H9 (cell line): ENCODE measurements at regions not wholly inside any gene's neighbourhood (a gene's known extent, or its start where the extent isn't known, plus 50 kb on each side); places are given as distances from the start of the nearest gene placed in this dataset.

ENCODE experiments used
- DNase-seq: peaks from one replicate; pipeline ENCODE4 v3.0.0-alpha.2; 2017
- H2AFZ ChIP-seq: one replicate; pipeline ENCODE4 v1.6.1; 2013; ENCODE audit warnings: mild to moderate bottlenecking, low read length, control low read depth, moderate library complexity
- H2AK5ac ChIP-seq: 2 replicates; pipeline ENCODE4 v1.6.1; 2013; ENCODE audit warnings: low read length, control low read depth, mixed read lengths; ENCODE audit not compliant: insufficient read length
- H2BK120ac ChIP-seq: one replicate; pipeline ENCODE4 v1.6.1; 2013; ENCODE audit warnings: low read depth, mild to moderate bottlenecking, low read length, control low read depth, inconsistent platforms; ENCODE audit not compliant: poor library complexity, severe bottlenecking
- H2BK12ac ChIP-seq: 2 replicates; pipeline ENCODE4 v1.6.1; 2013; ENCODE audit warnings: low read length, control low read depth, mixed read lengths, low read depth; ENCODE audit not compliant: insufficient read length
- H2BK15ac ChIP-seq: 2 replicates; pipeline ENCODE4 v1.6.1; 2013; ENCODE audit warnings: low read depth, low read length, control low read depth
- H2BK20ac ChIP-seq: one replicate; pipeline ENCODE4 v1.6.1; 2013; ENCODE audit warnings: low read depth, mild to moderate bottlenecking, low read length, control low read depth, inconsistent platforms; ENCODE audit not compliant: poor library complexity, severe bottlenecking
- H2BK5ac ChIP-seq: 2 replicates; pipeline ENCODE4 v1.6.1; 2013; ENCODE audit warnings: low read length, control low read depth, mixed read lengths; ENCODE audit not compliant: insufficient read length
- H3K14ac ChIP-seq: 2 replicates; pipeline ENCODE4 v1.6.1; 2013; ENCODE audit warnings: low read length, control low read depth; ENCODE audit not compliant: insufficient read depth
- H3K18ac ChIP-seq: 2 replicates; pipeline ENCODE4 v1.6.1; 2013; ENCODE audit warnings: low read depth, mild to moderate bottlenecking, mixed read lengths, low read length, control low read depth; ENCODE audit not compliant: insufficient read length
- H3K23ac ChIP-seq: 2 replicates; pipeline ENCODE4 v1.6.1; 2013; ENCODE audit warnings: low read length, control low read depth, mixed read lengths, low read depth; ENCODE audit not compliant: insufficient read length
- H3K23me2 ChIP-seq: 2 replicates; pipeline ENCODE4 v1.6.1; 2013; ENCODE audit warnings: low read depth, mild to moderate bottlenecking, mixed read lengths, low read length, control low read depth; ENCODE audit not compliant: insufficient read length, poor library complexity, severe bottlenecking
- H3K27ac ChIP-seq: 2 replicates; pipeline ENCODE4 v1.5.1; 2013; ENCODE audit warnings: low read length, control low read depth, mixed read lengths, low read depth; ENCODE audit not compliant: insufficient read length
- H3K27me3 ChIP-seq: 2 replicates; pipeline ENCODE4 v1.6.1; 2013; ENCODE audit warnings: low read length, control low read depth, inconsistent platforms; ENCODE audit not compliant: insufficient read depth
- H3K4ac ChIP-seq: 2 replicates; pipeline ENCODE4 v1.6.1; 2013; ENCODE audit warnings: low read depth, mild to moderate bottlenecking, control low read depth, inconsistent platforms, low read length, moderate library complexity
- H3K4me1 ChIP-seq: 2 replicates; pipeline ENCODE4 v1.6.1; 2013; ENCODE audit warnings: low read length, control low read depth, inconsistent platforms; ENCODE audit not compliant: insufficient read depth
- H3K4me2 ChIP-seq: 2 replicates; pipeline ENCODE4 v1.6.1; 2013; ENCODE audit warnings: low read length, control low read depth, mixed read lengths; ENCODE audit not compliant: insufficient read length, insufficient read depth
- H3K56ac ChIP-seq: 2 replicates; pipeline ENCODE4 v1.6.1; 2013; ENCODE audit warnings: low read depth, mild to moderate bottlenecking, mixed read lengths, low read length, control low read depth; ENCODE audit not compliant: insufficient read length
- H3K79me1 ChIP-seq: 2 replicates; pipeline ENCODE4 v1.6.1; 2013; ENCODE audit warnings: low read depth, mild to moderate bottlenecking, moderate library complexity, low read length, control low read depth, inconsistent platforms; ENCODE audit not compliant: insufficient read depth, poor library complexity, severe bottlenecking
- H3K79me2 ChIP-seq: 2 replicates; pipeline ENCODE4 v1.6.1; 2013; ENCODE audit warnings: low read length, control low read depth, inconsistent platforms; ENCODE audit not compliant: insufficient read depth
- H3K9ac ChIP-seq: 2 replicates; pipeline ENCODE4 v1.6.1; 2013; ENCODE audit warnings: low read length, control low read depth, mixed read lengths; ENCODE audit not compliant: insufficient read length; ENCODE audit errors: extremely low read depth
- H3K9me3 ChIP-seq: one replicate; pipeline ENCODE4 v1.6.1; 2013; ENCODE audit warnings: low read depth, low read length, inconsistent platforms; ENCODE audit not compliant: control insufficient read depth
- H3T11ph ChIP-seq: one replicate; pipeline ENCODE4 v1.6.1; 2013; ENCODE audit warnings: mild to moderate bottlenecking, low read length, control low read depth, inconsistent platforms
- H4K20me1 ChIP-seq: one replicate; pipeline ENCODE4 v1.6.1; 2013; ENCODE audit not compliant: control insufficient read depth, insufficient read length, insufficient read depth
- H4K5ac ChIP-seq: 2 replicates; pipeline ENCODE4 v1.6.1; 2013; ENCODE audit warnings: low read depth, mild to moderate bottlenecking, mixed read lengths, low read length, control low read depth; ENCODE audit not compliant: insufficient read length
- H4K8ac ChIP-seq: replicated peaks from 2 replicates; pipeline ENCODE4 v1.6.1; 2013; ENCODE audit warnings: low read length, control low read depth, mixed read lengths, low read depth; ENCODE audit not compliant: insufficient read length
- H4K91ac ChIP-seq: 2 replicates; pipeline ENCODE4 v1.6.1; 2013; ENCODE audit warnings: low read depth, mild to moderate bottlenecking, moderate library complexity, mixed read lengths, low read length, control low read depth; ENCODE audit not compliant: insufficient read length
- H3K27ac Mint-ChIP-seq, 3 experiments: 2 replicates in 2 of 3; 3 replicates in 1 of 3; pipeline ENCODE4 v1.8.0; 2020 to 2021; ENCODE audit warnings: mixed read lengths in 3 of 3, mild to moderate bottlenecking in 1 of 3, moderate library complexity in 1 of 3
- H3K27me3 Mint-ChIP-seq: 2 replicates; pipeline ENCODE4 v1.8.0; 2021; ENCODE audit warnings: low read depth, mild to moderate bottlenecking, moderate library complexity, mixed read lengths
- H3K36me3 Mint-ChIP-seq, 3 experiments: 2 replicates in 2 of 3; 3 replicates in 1 of 3; pipeline ENCODE4 v1.8.0; 2020 to 2021; ENCODE audit warnings: low read depth in 3 of 3, mixed read lengths in 3 of 3; ENCODE audit not compliant: insufficient read depth in 1 of 3
- H3K4me1 Mint-ChIP-seq, 2 experiments: 2 replicates each; pipeline ENCODE4 v1.8.0; 2020; ENCODE audit warnings: mixed read lengths in 2 of 2
- H3K4me3 Mint-ChIP-seq, 2 experiments: 2 replicates in 1 of 2; 3 replicates in 1 of 2; pipeline ENCODE4 v1.8.0; 2020 to 2021; ENCODE audit warnings: mild to moderate bottlenecking in 2 of 2, mixed read lengths in 2 of 2, moderate library complexity in 1 of 2
- H3K9me3 Mint-ChIP-seq, 2 experiments: 2 replicates in 1 of 2; 3 replicates in 1 of 2; pipeline ENCODE4 v1.8.0; 2020; ENCODE audit warnings: mild to moderate bottlenecking in 2 of 2, mixed read lengths in 2 of 2, moderate library complexity in 1 of 2
- WGBS: extraction: QIAGEN DNeasy Blood & Tissue Kit; methylation state at CpG from one replicate; pipeline ENCODE4 v1.1.7; 2013; ENCODE audit warnings: missing lambda C conversion rate, low lambda C conversion rate, mixed read lengths; ENCODE audit not compliant: insufficient read length; ENCODE audit errors: extremely low coverage; 5-methylcytosine and 5-hydroxymethylcytosine counted together
- TF ChIP-seq, protein P1 (sequence below): fragments of 200-600 bp; sonication (generic); conservative IDR thresholded peaks from 3 replicates; pipeline ENCODE4 v1.8.0; 2021; ENCODE audit warnings: antibody characterized with exemption, mild to moderate bottlenecking

DNA sequence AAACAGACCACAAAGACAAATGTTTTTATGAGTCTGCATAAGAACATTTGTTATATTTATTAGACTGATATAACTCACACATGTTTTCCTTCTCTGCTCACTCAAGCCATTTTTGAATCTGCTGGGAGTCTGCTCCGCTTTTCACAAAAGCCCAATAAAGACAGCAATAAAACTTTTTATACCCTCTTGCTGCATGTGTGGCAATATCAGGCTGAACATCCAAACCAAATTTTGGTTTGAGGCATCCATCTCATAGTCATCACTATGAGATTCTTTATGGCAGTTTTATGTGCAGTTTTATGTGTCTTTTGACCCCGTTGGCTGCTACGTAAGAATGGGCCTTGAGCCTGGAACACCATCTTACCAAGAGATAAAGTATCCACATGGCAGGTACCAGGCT is 1276.8 kb upstream of the ADGRB3 start:
- no peaks in the 10 kb centered on the region; a peak in 1 of 4 replicates for H3K4me1 Mint-ChIP-seq
- Histone ChIP-seq H2AK5ac (no peak overlapping the region), H3K4me2 (no peak overlapping the region), H3K23ac (no peak overlapping the region), H3K9ac (no peak overlapping the region), H3K18ac (no peak overlapping the region), H4K8ac (no peak overlapping the region), H3T11ph (no peak overlapping the region), H2BK20ac (no peak overlapping the region), H2AFZ (no peak overlapping the region), H3K27me3 (no peaks in the 10 kb centered on the region), H2BK120ac (no peak overlapping the region), H3K9me3 (no peaks in the 10 kb centered on the region), H4K5ac (no peak overlapping the region), H3K4ac (no peak overlapping the region), H4K91ac (no peak overlapping the region), H3K4me1 (no peaks in the 10 kb centered on the region), H2BK12ac (no peak overlapping the region), H4K20me1 (no peaks in the 10 kb centered on the region), H3K14ac (no peak overlapping the region), H3K56ac (no peak overlapping the region), H3K27ac (no peak overlapping the region), H3K23me2 (no peaks in the 10 kb centered on the region), H3K79me1 (no peaks in the 10 kb centered on the region), H2BK15ac (no peak overlapping the region), H3K79me2 (no peaks in the 10 kb centered on the region), H2BK5ac (no peak overlapping the region)
- no peaks in the 10 kb centered on the region for H3K27me3 Mint-ChIP-seq
- H3K27ac Mint-ChIP-seq, result no peak overlapping the region
- H3K36me3 Mint-ChIP-seq, result no peaks in the 10 kb centered on the region
- no peaks in the 10 kb centered on the region for H3K9me3 Mint-ChIP-seq
- H3K4me3 Mint-ChIP-seq, result no peak overlapping the region
- WGBS, result no CpG with 5 or more reads among the region's 3 CpGs
- TF ChIP-seq, protein P1, sequence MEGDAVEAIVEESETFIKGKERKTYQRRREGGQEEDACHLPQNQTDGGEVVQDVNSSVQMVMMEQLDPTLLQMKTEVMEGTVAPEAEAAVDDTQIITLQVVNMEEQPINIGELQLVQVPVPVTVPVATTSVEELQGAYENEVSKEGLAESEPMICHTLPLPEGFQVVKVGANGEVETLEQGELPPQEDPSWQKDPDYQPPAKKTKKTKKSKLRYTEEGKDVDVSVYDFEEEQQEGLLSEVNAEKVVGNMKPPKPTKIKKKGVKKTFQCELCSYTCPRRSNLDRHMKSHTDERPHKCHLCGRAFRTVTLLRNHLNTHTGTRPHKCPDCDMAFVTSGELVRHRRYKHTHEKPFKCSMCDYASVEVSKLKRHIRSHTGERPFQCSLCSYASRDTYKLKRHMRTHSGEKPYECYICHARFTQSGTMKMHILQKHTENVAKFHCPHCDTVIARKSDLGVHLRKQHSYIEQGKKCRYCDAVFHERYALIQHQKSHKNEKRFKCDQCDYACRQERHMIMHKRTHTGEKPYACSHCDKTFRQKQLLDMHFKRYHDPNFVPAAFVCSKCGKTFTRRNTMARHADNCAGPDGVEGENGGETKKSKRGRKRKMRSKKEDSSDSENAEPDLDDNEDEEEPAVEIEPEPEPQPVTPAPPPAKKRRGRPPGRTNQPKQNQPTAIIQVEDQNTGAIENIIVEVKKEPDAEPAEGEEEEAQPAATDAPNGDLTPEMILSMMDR, result no peak
- DNase-seq, result no peak
